ENCODE measurements at regions not wholly inside any gene's neighbourhood (a gene's known extent, or its start where the extent isn't known, plus 50 kb on each side); places are given as distances from the start of the nearest gene placed in this dataset.

DNA sequence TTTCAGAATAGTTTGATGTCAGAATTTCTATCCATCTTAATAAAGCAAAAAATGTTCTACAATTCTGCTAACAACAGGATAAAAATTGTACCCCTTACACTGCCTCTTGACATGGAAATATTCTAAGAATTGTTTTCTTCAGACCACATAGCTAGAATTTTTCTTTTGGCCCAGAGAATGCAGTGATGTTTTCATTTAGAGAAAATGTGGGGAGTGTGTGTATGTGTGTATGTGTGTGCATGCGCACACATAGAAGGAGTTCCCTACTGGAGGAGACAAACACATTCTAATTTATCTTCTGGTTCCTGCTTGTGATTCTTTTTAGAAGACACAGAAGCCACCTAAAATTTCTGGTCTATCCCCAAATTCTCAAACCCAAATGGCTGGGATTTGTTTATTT lies 1145.7 kb downstream of the VRK1 start:
- 42 to 95% methylated on average over 1 of the region's 1 CpG for WGBS, 2 donors
- Histone ChIP-seq H3K4me3 (no peak overlapping the region), H3K27ac (no peak overlapping the region), H3K36me3 (peaks cover 0 to under 1% (median 0%) of the 10 kb centered on the region in 3 donors), H3K4me1 (no peaks in the 10 kb centered on the region), H3K27me3 (no peaks in the 10 kb centered on the region), H3K9me3 (peaks cover 0 to 15% (median 0%) of the 10 kb centered on the region in 4 donors)
- no peak for TF ChIP-seq EP300 (IDR thresholded peaks at IDR 0.05)
- no peak for TF ChIP-seq CTCF (IDR thresholded peaks at IDR 0.05)
- TF ChIP-seq POLR2A (IDR thresholded peaks at IDR 0.05): no peak
- DNase-seq (ENCODE audit: low spot score in 2 of 2): no peak

- H3K4me1 ChIP-seq: no peaks in the 10 kb centered on the region
- H3K9me3 ChIP-seq: peaks cover 0 to 15% (median 0%) of the 10 kb centered on the region in 4 donors
- TF ChIP-seq CTCF (IDR thresholded peaks at IDR 0.05): no peak
- TF ChIP-seq POLR2A (IDR thresholded peaks at IDR 0.05): no peak
- TF ChIP-seq EP300 (IDR thresholded peaks at IDR 0.05): no peak
- WGBS, 2 donors: 59 to 64% methylated on average over 1 of the region's 1 CpG
- no peaks in the 10 kb centered on the region for H3K27me3 ChIP-seq
- no peak overlapping the region for H3K27ac ChIP-seq
- no peak overlapping the region for H3K4me3 ChIP-seq
- peaks cover 0 to 6% (median 0%) of the 10 kb centered on the region in 3 donors for H3K36me3 ChIP-seq
- no peak for DNase-seq (ENCODE audit: low spot score in 2 of 2)
Measured at GRCh38 chr14:97943619-97944018, 1146.4 kb downstream of the VRK1 start.

DNA sequence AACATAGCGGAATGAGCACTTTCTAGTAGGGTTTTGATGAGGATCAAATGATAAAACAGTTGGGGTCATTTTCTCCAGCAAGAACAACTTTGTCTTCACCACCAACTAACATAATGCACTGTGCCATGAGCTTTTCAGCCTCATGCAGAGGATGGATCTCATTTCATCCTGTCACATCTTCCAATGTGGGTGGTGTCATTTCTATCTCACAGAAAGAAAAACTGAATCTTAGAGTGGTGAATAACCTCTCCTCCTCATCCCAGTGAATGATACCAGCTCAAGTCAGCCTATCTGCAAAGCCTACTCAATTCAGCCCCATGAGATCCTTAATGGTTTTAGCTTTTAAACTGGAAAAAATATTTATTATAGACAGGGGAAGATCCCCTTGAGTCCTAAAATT lies 1147.2 kb downstream of the VRK1 start:
- Histone ChIP-seq H3K27me3 (no peaks in the 10 kb centered on the region), H3K9me3 (peaks cover 0 to 15% (median 0%) of the 10 kb centered on the region in 4 donors), H3K4me1 (no peaks in the 10 kb centered on the region), H3K36me3 (peaks cover 0 to 7% (median 0%) of the 10 kb centered on the region in 3 donors), H3K4me3 (no peak overlapping the region), H3K27ac (no peak overlapping the region)
- TF ChIP-seq EP300 (IDR thresholded peaks at IDR 0.05): no peak
- no peak for TF ChIP-seq POLR2A (IDR thresholded peaks at IDR 0.05)
- TF ChIP-seq CTCF (IDR thresholded peaks at IDR 0.05): no peak
- 95% methylated on average over 1 of the region's 1 CpG for WGBS, 2 donors
- DNase-seq (ENCODE audit: low spot score in 2 of 2): no peak

DNA sequence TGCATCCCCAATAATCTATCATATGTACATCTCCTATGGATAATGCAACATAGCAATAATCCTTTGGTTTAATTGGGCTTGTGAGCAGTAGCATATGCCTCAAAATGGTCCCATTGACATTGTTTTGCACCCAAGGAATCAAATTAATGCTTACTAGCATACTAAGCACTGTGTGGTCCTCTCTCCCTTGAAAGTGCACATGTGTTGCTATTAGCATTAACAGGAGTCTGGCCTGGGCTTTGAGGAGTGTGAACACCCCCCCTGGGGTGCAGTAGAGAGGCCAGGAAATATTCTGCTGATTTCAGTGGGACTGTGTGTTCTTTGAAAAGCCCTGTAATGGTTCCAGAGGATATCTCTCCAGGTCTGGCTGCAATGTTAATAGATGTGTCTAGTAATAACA lies 1148.4 kb downstream of the VRK1 start:
- no peaks in the 10 kb centered on the region for H3K4me1 ChIP-seq

GRCh38 chr14:97946240-97946639 lies 1149.1 kb downstream of the VRK1 start:
- Histone ChIP-seq H3K27ac (no peak overlapping the region), H3K4me3 (no peak overlapping the region), H3K9me3 (peaks cover 0 to 6% (median 0%) of the 10 kb centered on the region in 4 donors), H3K36me3 (peaks cover 0 to 11% (median 0%) of the 10 kb centered on the region in 3 donors), H3K27me3 (no peaks in the 10 kb centered on the region), H3K4me1 (no peaks in the 10 kb centered on the region)
- no peak for DNase-seq (ENCODE audit: low spot score in 2 of 2)
- TF ChIP-seq CTCF (IDR thresholded peaks at IDR 0.05) (no peak), POLR2A (IDR thresholded peaks at IDR 0.05) (no peak), EP300 (IDR thresholded peaks at IDR 0.05) (no peak)
- 17 to 44% methylated on average over 2 of the region's 2 CpGs for WGBS, 2 donors

More for the DNA sequence above, 1148.4 kb downstream of the VRK1 start:
- Histone ChIP-seq H3K27ac (no peak overlapping the region), H3K27me3 (no peaks in the 10 kb centered on the region), H3K4me3 (no peak overlapping the region), H3K36me3 (peaks cover 0 to 11% (median 0%) of the 10 kb centered on the region in 3 donors), H3K9me3 (peaks cover 0 to 12% (median 0%) of the 10 kb centered on the region in 4 donors)
- TF ChIP-seq EP300 (IDR thresholded peaks at IDR 0.05) (no peak), POLR2A (IDR thresholded peaks at IDR 0.05) (no peak), CTCF (IDR thresholded peaks at IDR 0.05) (no peak)
- no peak for DNase-seq (ENCODE audit: low spot score in 2 of 2)
